ENCODE measurements at regions not wholly inside any gene's neighbourhood (a gene's known extent, or its start where the extent isn't known, plus 50 kb on each side); places are given as distances from the start of the nearest gene placed in this dataset.

- Histone ChIP-seq H3K36me3 (replicated peaks in 1 of 2; ENCODE audit: control insufficient read depth in 1 of 2, insufficient read depth in 2 of 2, low read length in 1 of 2) (no peaks in the 10 kb centered on the region), H3K27me3 (ENCODE audit: insufficient read depth) (no peaks in the 10 kb centered on the region), H3K9ac (no peak overlapping the region), H3K4me3 (ENCODE audit: low read depth in 2 of 2, low read length in 1 of 2) (no peak overlapping the region), H4K20me1 (ENCODE audit: insufficient read depth) (no peaks in the 10 kb centered on the region), H3K9me2 (no peaks in the 10 kb centered on the region), H3K4me2 (no peak overlapping the region), H3K79me2 (ENCODE audit: insufficient read depth) (no peaks in the 10 kb centered on the region), H3K4me1 (ENCODE audit: control insufficient read depth in 1 of 2, insufficient read depth in 2 of 2, low read depth in 1 of 2, low read length in 1 of 2) (no peaks in the 10 kb centered on the region), H3F3A (replicated peaks; ENCODE audit: insufficient read depth) (no peaks in the 10 kb centered on the region), H3K9me3 (no peaks in the 10 kb centered on the region), H3K27ac (ENCODE audit: low read depth in 2 of 2, low read length in 1 of 2) (no peak overlapping the region), H2AFZ (ENCODE audit: low read depth) (no peak overlapping the region)
- ChIA-PET POLR2A (no interaction called here), CTCF (no interaction called here)
- TF ChIP-seq POLR2AphosphoS5 (IDR thresholded peaks at IDR 0.05; ENCODE audit: low read depth, low read length): no peak
- TF ChIP-seq FOXJ3 (CRISPR knock-in tag; IDR thresholded peaks at IDR 0.05): no peak
- no peak for TF ChIP-seq NRF1 (IDR thresholded peaks at IDR 0.05; ENCODE audit: low read depth, low read length)
- no peak for TF ChIP-seq ELF1 (IDR thresholded peaks at IDR 0.05)
- DNase-seq: no peak
- WGBS (ENCODE audit: low lambda C conversion rate): 67% methylated on average over 6 of the region's 6 CpGs
Observed at GRCh38 chr18:47512056-47512455, 260.6 kb upstream of the SKOR2 start.

GRCh38 chr18:47510831-47511230 is 259.4 kb upstream of the SKOR2 start:
- 44% methylated on average over 4 of the region's 4 CpGs for WGBS (ENCODE audit: low lambda C conversion rate)
- H3K4me2 ChIP-seq: no peak overlapping the region
- TF ChIP-seq NRF1 (IDR thresholded peaks at IDR 0.05; ENCODE audit: low read depth, low read length): no peak
- TF ChIP-seq NFIC (IDR thresholded peaks at IDR 0.05; ENCODE audit: borderline replicate concordance): no peak
- TF ChIP-seq MXI1 (IDR thresholded peaks at IDR 0.05; ENCODE audit: low read depth, low read length): no peak
- no peak for TF ChIP-seq YY1 (IDR thresholded peaks at IDR 0.05; ENCODE audit: low read depth)
- no peak for TF ChIP-seq RCOR1 (IDR thresholded peaks at IDR 0.05; ENCODE audit: low read length)
- H3K4me3 ChIP-seq (ENCODE audit: low read depth in 2 of 2, low read length in 1 of 2): no peak overlapping the region
- no peaks in the 10 kb centered on the region for H3K9me2 ChIP-seq
- no peak for DNase-seq
- H3F3A ChIP-seq (replicated peaks; ENCODE audit: insufficient read depth): no peaks in the 10 kb centered on the region
- H3K79me2 ChIP-seq (ENCODE audit: insufficient read depth): no peaks in the 10 kb centered on the region
- H3K27me3 ChIP-seq (ENCODE audit: insufficient read depth): no peaks in the 10 kb centered on the region
- CTCF ChIA-PET: no interaction called here
- no peak overlapping the region for H3K9ac ChIP-seq
- POLR2A ChIA-PET: no interaction called here
- H2AFZ ChIP-seq (ENCODE audit: low read depth): no peak overlapping the region
- no peaks in the 10 kb centered on the region for H4K20me1 ChIP-seq (ENCODE audit: insufficient read depth)
- no peak overlapping the region for H3K27ac ChIP-seq (ENCODE audit: low read depth in 2 of 2, low read length in 1 of 2)
- no peaks in the 10 kb centered on the region for H3K9me3 ChIP-seq
- no peaks in the 10 kb centered on the region for H3K4me1 ChIP-seq (ENCODE audit: control insufficient read depth in 1 of 2, insufficient read depth in 2 of 2, low read depth in 1 of 2, low read length in 1 of 2)
- H3K36me3 ChIP-seq (replicated peaks in 1 of 2; ENCODE audit: control insufficient read depth in 1 of 2, insufficient read depth in 2 of 2, low read length in 1 of 2): no peaks in the 10 kb centered on the region

GRCh38 chr18:47507651-47508050 is 256.2 kb upstream of the SKOR2 start:
- H3K27me3 ChIP-seq (ENCODE audit: insufficient read depth): no peaks in the 10 kb centered on the region
- H3K9ac ChIP-seq: no peak overlapping the region
- H4K20me1 ChIP-seq (ENCODE audit: insufficient read depth): no peaks in the 10 kb centered on the region
- no peaks in the 10 kb centered on the region for H3K36me3 ChIP-seq (replicated peaks in 1 of 2; ENCODE audit: control insufficient read depth in 1 of 2, insufficient read depth in 2 of 2, low read length in 1 of 2)
- 33% methylated on average over 3 of the region's 3 CpGs for WGBS (ENCODE audit: low lambda C conversion rate)
- POLR2A ChIA-PET: no interaction called here
- no peak overlapping the region for H3K4me2 ChIP-seq
- H3K9me2 ChIP-seq: no peaks in the 10 kb centered on the region
- no peak for TF ChIP-seq TAF1 (IDR thresholded peaks at IDR 0.05; ENCODE audit: borderline replicate concordance, low read depth, low read length)
- TF ChIP-seq GABPA (IDR thresholded peaks at IDR 0.05; ENCODE audit: low read depth): no peak
- no peak for TF ChIP-seq MEF2A (IDR thresholded peaks at IDR 0.05; ENCODE audit: borderline replicate concordance, low read depth)
- TF ChIP-seq REST (IDR thresholded peaks at IDR 0.05; ENCODE audit: low read depth, low read length): no peak
- no peak for TF ChIP-seq FOXM1 (IDR thresholded peaks at IDR 0.05; ENCODE audit: low read depth)
- TF ChIP-seq CHD2 (IDR thresholded peaks at IDR 0.05; ENCODE audit: low read length, partially characterized antibody): no peak
- TF ChIP-seq YY1 (IDR thresholded peaks at IDR 0.05; ENCODE audit: low read depth): no peak
- TF ChIP-seq SMC3 (IDR thresholded peaks at IDR 0.05; ENCODE audit: low read depth, low read length): no peak
- no peak for TF ChIP-seq USF1 (IDR thresholded peaks at IDR 0.05; ENCODE audit: borderline replicate concordance, low read depth)
- TF ChIP-seq TCF12 (IDR thresholded peaks at IDR 0.05): no peak
- no peak for TF ChIP-seq FOSL2 (IDR thresholded peaks at IDR 0.05; ENCODE audit: borderline replicate concordance, low read depth)
- no peak for TF ChIP-seq POLR2AphosphoS5 (IDR thresholded peaks at IDR 0.05; ENCODE audit: low read depth, low read length)
- TF ChIP-seq RAD21 (IDR thresholded peaks at IDR 0.05; ENCODE audit: low read length): no peak
- no peak overlapping the region for H3K27ac ChIP-seq (ENCODE audit: low read depth in 2 of 2, low read length in 1 of 2)
- no peaks in the 10 kb centered on the region for H3K9me3 ChIP-seq
- H3F3A ChIP-seq (replicated peaks; ENCODE audit: insufficient read depth): no peaks in the 10 kb centered on the region
- CTCF ChIA-PET: no interaction called here
- DNase-seq: no peak
- H3K4me3 ChIP-seq (ENCODE audit: low read depth in 2 of 2, low read length in 1 of 2): no peak overlapping the region
- no peaks in the 10 kb centered on the region for H3K79me2 ChIP-seq (ENCODE audit: insufficient read depth)
- no peak overlapping the region for H2AFZ ChIP-seq (ENCODE audit: low read depth)
- H3K4me1 ChIP-seq (ENCODE audit: control insufficient read depth in 1 of 2, insufficient read depth in 2 of 2, low read depth in 1 of 2, low read length in 1 of 2): no peaks in the 10 kb centered on the region

Measured in SK-N-SH (cell line).